ENCODE measurements at regions not wholly inside any gene's neighbourhood (a gene's known extent, or its start where the extent isn't known, plus 50 kb on each side); places are given as distances from the start of the nearest gene placed in this dataset.

DNA sequence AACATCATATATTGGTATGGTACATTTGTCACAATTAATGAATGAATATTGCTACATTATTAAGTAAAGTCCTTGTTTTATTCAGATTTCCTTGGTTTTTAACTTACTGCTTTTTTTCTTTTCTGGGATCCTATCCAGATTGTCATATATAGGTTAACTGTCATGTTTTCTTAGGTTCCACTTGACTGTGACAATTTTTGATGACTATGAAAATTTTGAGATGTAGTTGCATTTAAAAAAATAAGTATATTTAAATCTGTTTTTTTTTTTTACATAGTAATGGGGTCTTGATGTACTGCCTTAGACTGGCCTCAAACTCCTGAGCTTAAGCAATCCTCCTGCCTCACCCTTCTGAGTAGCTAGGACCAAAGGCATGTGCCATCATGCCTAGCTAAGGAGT is 76.8 kb downstream of the ATP6V1G3 start:
- TF ChIP-seq POLR2A (IDR thresholded peaks at IDR 0.05): no peak
- no peak for TF ChIP-seq CTCF (IDR thresholded peaks at IDR 0.05)
